GM18498 (cell line): ENCODE measurements at regions not wholly inside any gene's neighbourhood (a gene's known extent, or its start where the extent isn't known, plus 50 kb on each side); places are given as distances from the start of the nearest gene placed in this dataset.

Source experiments
- ATAC-seq: cut with Tn5 transposase; IDR thresholded peaks from one replicate; pipeline ENCODE4 v1.9.1; 2021; ENCODE audit warnings: mild to moderate bottlenecking, moderate library complexity; ENCODE audit not compliant: unreplicated experiment

DNA sequence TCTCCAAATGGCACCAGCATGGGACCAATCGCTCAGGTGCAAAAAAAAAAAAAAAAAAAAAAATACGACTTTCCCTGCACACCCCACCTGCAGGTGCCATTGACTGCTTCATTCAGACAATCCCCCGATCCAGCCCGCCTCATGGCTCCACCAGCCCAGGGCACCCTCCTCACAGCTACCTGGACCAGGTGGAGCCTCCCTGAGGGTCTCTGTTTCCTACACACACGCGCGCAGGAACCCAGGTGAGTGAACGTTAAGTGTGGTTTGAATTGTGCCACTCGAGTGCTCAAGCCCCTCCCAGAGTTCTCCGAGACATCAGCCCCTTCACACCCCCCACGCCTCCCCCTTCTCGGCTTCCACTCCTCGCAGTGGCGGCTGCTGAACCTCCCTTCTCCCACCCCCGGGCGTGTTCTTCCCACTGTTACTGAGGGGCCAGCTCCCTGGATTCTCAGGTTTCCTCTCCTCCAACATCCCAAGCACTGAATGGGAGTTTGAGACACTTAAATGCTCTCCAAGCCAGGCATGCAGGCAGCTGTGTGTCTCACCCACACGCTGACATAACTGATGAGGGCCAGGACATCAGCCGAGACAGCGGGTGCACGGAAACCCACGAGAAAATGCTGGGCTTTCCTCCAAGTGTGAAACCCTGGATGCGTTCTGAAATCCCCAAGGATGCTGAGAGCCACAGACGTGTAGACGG lies 88.8 kb upstream of the SNTG2 start:
- ATAC-seq = no peak

GRCh38 chr2:860259-860855 lies 90.3 kb upstream of the SNTG2 start:
- ATAC-seq = no peak

- ATAC-seq = no peak
Measured at GRCh38 chr2:858646-859045, 92.0 kb upstream of the SNTG2 start.

GRCh38 chr2:857937-858336 lies 92.7 kb upstream of the SNTG2 start:
- ATAC-seq = no peak

GRCh38 chr2:857081-857480 lies 93.6 kb upstream of the SNTG2 start:
- no peak for ATAC-seq

DNA sequence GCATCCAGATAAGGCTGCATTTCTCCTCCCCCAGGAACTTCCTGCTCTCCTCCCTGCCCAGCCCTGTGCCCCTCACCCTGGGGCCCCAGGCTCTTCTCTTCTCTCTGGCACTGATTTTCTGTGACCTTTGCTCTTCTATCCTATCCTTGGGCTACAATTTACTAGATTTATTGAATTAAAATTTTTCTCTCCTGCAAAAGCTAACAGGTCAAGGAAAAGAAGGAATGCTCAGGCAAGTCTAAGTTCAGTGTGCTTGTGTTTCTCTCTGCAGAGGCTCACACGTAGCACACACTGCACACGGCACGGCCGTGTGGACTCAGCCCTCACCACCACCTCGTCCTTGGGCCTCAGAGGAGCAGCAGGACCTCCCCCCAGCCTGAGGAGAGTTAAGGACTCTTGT lies 94.2 kb upstream of the SNTG2 start:
- ATAC-seq = no peak

DNA sequence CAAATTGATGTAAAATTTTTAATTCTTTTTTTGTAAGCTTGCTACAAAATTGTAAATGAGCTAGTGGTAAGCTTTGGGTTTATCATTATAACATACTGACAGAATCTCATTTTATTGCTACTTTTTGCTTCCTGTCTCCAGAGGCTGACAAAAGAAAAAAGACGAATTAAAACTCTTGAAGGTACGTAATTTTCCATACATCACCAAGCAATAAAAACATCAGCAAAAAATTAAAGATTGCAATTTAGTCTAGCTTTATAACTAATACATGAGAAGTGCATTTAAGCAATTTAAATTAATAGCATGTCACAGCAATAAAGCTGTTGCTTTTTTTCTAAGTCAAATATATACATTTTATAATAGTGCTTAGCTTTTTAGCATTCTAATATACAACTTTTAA lies 94.6 kb upstream of the SNTG2 start:
- ATAC-seq = no peak

GRCh38 chr2:855177-855576 lies 95.5 kb upstream of the SNTG2 start:
- no peak for ATAC-seq

GRCh38 chr2:854460-854859 lies 96.2 kb upstream of the SNTG2 start:
- peak; percentile 55 for ATAC-seq

GRCh38 chr2:853203-853870 lies 97.3 kb upstream of the SNTG2 start:
- ATAC-seq = no peak

DNA sequence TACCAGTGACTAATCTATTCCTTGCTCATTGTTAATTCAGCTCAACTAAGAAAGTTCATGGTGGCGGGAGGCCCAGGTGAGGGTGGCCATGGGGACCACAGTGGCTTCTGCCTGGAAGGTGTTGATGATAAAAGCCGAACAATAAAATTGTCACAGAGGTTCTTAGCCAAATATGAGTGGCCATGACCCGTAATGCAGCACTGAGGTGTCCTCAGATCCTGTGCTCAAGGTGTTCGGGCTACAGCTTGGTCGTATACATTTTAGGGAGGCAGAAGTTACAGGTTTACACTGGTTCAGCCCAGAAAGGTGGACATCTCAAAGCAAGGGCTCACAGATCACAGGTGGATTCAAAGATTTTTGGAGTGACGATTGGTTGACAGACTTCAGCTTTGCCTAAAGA lies 98.5 kb upstream of the SNTG2 start:
- ATAC-seq = no peak

- ATAC-seq = no peak
Measured at GRCh38 chr2:851680-852079, 99.0 kb upstream of the SNTG2 start.

GRCh38 chr2:851078-851477 lies 99.6 kb upstream of the SNTG2 start:
- ATAC-seq = no peak

- no peak for ATAC-seq
Measured at GRCh38 chr2:850429-850828, 100.2 kb upstream of the SNTG2 start.

- no peak for ATAC-seq
Measured at GRCh38 chr2:848099-848498, 102.5 kb upstream of the SNTG2 start.

DNA sequence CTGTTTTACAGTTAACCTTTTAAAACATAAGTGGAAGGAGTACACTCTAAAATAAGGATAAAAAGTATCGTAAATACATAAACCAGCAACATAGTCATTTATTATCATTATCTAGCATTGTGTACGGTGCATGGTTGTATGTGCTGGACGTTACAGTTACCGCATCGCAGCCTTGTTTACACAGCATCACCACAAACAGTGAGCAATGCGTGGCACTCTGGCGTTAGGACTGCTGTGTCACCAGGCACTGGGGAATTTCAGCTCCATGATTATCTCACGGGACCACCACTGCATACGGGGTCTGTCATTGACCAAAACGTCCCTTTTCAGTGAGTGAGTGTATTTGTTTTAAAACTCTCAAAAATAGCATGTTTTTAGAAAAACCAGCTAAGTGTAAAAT lies 103.0 kb upstream of the SNTG2 start:
- ATAC-seq = no peak

DNA sequence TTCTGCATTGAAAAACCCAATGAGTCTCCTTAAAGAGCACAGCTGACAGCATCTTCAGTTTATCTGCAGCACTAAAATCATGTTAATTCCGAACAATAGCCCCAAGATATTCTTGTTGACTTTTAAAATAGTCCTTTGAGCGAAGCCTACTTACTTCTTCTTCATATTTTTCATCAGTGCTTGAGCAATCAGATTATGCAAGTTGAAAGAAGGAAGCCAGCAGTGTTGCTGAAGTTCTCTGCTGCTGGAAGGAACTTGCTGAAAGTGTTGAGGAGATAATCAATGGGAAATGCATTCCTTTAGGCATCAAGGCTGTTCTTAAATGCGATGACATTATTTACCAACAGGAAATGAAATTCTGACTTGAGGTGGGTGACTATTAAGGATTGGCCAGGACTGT lies 105.9 kb upstream of the SNTG2 start:
- ATAC-seq = no peak

GRCh38 chr2:842151-842803 lies 108.4 kb upstream of the SNTG2 start:
- no peak for ATAC-seq

GRCh38 chr2:841036-841435 lies 109.6 kb upstream of the SNTG2 start:
- ATAC-seq = no peak

GRCh38 chr2:834233-834632 lies 116.4 kb upstream of the SNTG2 start:
- no peak for ATAC-seq

DNA sequence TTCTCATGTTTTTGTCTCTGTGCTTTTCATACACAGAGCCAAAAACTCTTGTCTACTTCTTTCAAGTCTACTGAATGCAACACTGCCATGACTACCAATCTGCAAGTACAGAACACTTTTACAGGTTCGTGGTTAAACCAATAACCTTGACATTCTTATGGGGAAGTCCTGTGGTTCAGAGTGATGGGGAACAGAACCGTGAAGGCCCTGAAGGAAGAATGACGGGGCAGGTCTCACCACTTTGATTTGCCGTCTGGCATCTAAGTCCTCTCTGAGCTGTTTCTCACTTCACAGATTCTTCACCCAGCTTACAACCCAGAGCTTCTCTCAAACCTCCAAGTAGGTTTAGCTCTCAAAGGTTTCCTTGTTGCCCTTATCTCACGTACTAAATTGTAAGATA lies 117.5 kb upstream of the SNTG2 start:
- peak; percentile 48 for ATAC-seq

DNA sequence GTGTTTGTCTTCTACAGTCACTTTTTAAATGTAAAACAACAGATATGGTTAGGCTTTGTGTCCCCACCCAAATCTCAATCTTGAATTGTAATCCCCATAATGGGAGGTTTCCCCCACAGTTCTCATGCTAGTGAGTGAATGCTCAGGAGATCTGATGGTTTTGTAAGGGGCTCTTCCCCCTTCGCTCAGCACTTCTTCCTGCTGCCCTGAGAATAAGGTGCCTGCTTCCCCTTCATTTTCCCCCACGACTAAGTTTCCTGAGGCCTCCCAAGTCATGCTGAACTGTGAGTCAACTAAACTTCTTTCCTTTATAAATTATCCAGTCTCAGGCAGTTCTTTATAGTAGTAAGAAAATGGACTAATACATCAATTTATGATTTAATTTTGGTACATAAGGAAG lies 118.0 kb upstream of the SNTG2 start:
- ATAC-seq = no peak
